Astrocyte of the spinal cord (primary cell): ENCODE measurements at regions not wholly inside any gene's neighbourhood (a gene's known extent, or its start where the extent isn't known, plus 50 kb on each side); places are given as distances from the start of the nearest gene placed in this dataset.
"Not testable (repeated sequence)": the region's sequence is repeated elsewhere in the genome, so short reads cannot be mapped to it uniquely, and the experiment has no call there.

Experiments
- DNase-seq: peaks from one replicate; pipeline ENCODE4 v3.0.0; 2011; ENCODE audit warnings: low read depth, low spot score
- H3K4me3 ChIP-seq: 2 replicates; pipeline ENCODE4 v1.5.1; 2011; ENCODE audit warnings: low read depth, mild to moderate bottlenecking, low read length, moderate library complexity
- CTCF ChIP-seq: IDR thresholded peaks from 2 replicates; pipeline ENCODE4 v1.5.1; 2012; ENCODE audit warnings: low read depth, mild to moderate bottlenecking, low read length, inconsistent platforms
- in situ Hi-C: cut with HindIII; loops from 2 replicates; pipeline ENCODE4 v1.10.0; 2017; ENCODE audit warnings: low sequenced_read_pairs

GRCh38 chr18:73120626-73121025 lies 252.8 kb upstream of the NETO1 start:
- no peak for DNase-seq
- TF ChIP-seq CTCF: no peak
- in situ Hi-C loops: no loop called here
- H3K4me3 ChIP-seq: no peak overlapping the region

- no peak for DNase-seq
- no peak overlapping the region for H3K4me3 ChIP-seq
- in situ Hi-C loops: no loop called here
- no peak for TF ChIP-seq CTCF
Observed at GRCh38 chr18:73119574-73119973, 251.8 kb upstream of the NETO1 start.

- in situ Hi-C loops: no loop called here
- H3K4me3 ChIP-seq: no peak overlapping the region
- DNase-seq: peak; percentile 64
- no peak for TF ChIP-seq CTCF
Observed at GRCh38 chr18:73118121-73118816, 250.5 kb upstream of the NETO1 start.

GRCh38 chr18:73110307-73110706 lies 242.5 kb upstream of the NETO1 start:
- in situ Hi-C loops: no loop called here
- DNase-seq: no peak
- no peak for TF ChIP-seq CTCF
- H3K4me3 ChIP-seq: no peak overlapping the region

GRCh38 chr18:73101977-73102376 lies 234.2 kb upstream of the NETO1 start:
- H3K4me3 ChIP-seq: no peak overlapping the region
- no peak for TF ChIP-seq CTCF
- in situ Hi-C loops: no loop called here
- DNase-seq: peak; percentile 45

- DNase-seq: peak; percentile 26
- H3K4me3 ChIP-seq, in situ Hi-C loops: not testable (repeated sequence)
Observed at GRCh38 chr18:73101491-73101890, 233.7 kb upstream of the NETO1 start.

GRCh38 chr18:73099759-73100158 lies 232.0 kb upstream of the NETO1 start:
- no peak for TF ChIP-seq CTCF
- H3K4me3 ChIP-seq: no peak overlapping the region
- DNase-seq: no peak
- in situ Hi-C loops: no loop called here
